ENCODE measurements at regions not wholly inside any gene's neighbourhood (a gene's known extent, or its start where the extent isn't known, plus 50 kb on each side); places are given as distances from the start of the nearest gene placed in this dataset.

DNA sequence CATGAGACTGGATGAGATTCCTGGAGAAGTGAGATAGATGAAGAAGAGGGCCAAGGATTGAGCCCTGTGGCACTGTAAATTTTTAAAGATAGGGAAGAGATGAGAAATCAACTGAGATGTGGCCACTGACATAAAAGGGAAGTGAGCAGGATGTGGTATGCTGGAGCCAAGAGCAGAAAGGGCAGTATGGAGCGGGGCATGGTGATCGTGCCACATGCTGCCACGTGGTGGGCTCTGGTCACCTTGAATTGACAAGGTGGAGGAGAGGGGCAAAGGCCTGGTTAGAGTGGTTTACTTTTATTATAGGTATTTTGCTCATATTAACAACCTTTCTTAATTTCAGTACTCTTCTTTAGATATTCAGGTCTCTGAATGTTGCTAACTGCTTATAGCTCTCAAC, 257.9 kb downstream of the NEDD1 start (continued):
- TF ChIP-seq, protein P1, sequence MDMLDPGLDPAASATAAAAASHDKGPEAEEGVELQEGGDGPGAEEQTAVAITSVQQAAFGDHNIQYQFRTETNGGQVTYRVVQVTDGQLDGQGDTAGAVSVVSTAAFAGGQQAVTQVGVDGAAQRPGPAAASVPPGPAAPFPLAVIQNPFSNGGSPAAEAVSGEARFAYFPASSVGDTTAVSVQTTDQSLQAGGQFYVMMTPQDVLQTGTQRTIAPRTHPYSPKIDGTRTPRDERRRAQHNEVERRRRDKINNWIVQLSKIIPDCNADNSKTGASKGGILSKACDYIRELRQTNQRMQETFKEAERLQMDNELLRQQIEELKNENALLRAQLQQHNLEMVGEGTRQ (IDR thresholded peaks at IDR 0.05; ENCODE audit: borderline replicate concordance, low read depth, low read length), result no peak
- TF ChIP-seq RAD21 (IDR thresholded peaks at IDR 0.05; ENCODE audit: low read length), result no peak

DNA sequence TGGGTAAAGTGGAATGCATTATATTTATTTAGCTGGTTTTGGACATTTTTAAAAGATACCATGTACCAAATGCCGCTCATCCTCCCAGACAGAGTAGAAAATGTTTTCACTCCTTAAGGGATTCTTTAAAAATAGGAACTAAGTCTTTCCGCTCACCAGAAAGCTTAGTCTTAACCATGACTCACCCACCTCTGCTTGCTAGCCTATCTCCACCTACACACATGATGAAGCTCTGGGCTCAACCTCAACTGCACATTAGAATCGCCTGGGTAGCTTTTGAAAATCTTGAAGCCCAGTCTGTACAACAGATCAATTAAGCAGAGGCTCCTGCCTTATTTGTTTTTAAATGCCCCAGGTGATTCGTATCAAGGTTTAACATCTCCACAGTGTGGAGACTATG, 260.5 kb downstream of the NEDD1 start:
- H3F3A ChIP-seq (replicated peaks; ENCODE audit: insufficient read depth), result no peaks in the 10 kb centered on the region
- H3K79me2 ChIP-seq (ENCODE audit: insufficient read depth), result no peaks in the 10 kb centered on the region
- H3K9me2 ChIP-seq, result no peaks in the 10 kb centered on the region
- no peaks in the 10 kb centered on the region; a peak in 1 of 4 replicates for H3K4me1 ChIP-seq (ENCODE audit: control insufficient read depth in 1 of 2, insufficient read depth in 2 of 2, low read depth in 1 of 2, low read length in 1 of 2)
- no peak for DNase-seq
- H3K9me3 ChIP-seq, result no peaks in the 10 kb centered on the region
- no peaks in the 10 kb centered on the region for H4K20me1 ChIP-seq (ENCODE audit: insufficient read depth)
- ChIA-PET POLR2A (no interaction called here), CTCF (no interaction called here)
- no peak overlapping the region for H3K4me2 ChIP-seq
- no peak overlapping the region for H3K27ac ChIP-seq (ENCODE audit: low read depth in 2 of 2, low read length in 1 of 2)
- 40% methylated on average over 4 of the region's 4 CpGs for WGBS (ENCODE audit: low lambda C conversion rate)
- no peak overlapping the region for H3K4me3 ChIP-seq (ENCODE audit: low read depth in 2 of 2, low read length in 1 of 2)
- TF ChIP-seq TCF12 (IDR thresholded peaks at IDR 0.05) (no peak), ELF1 (IDR thresholded peaks at IDR 0.05) (no peak)
- TF ChIP-seq, protein P2, sequence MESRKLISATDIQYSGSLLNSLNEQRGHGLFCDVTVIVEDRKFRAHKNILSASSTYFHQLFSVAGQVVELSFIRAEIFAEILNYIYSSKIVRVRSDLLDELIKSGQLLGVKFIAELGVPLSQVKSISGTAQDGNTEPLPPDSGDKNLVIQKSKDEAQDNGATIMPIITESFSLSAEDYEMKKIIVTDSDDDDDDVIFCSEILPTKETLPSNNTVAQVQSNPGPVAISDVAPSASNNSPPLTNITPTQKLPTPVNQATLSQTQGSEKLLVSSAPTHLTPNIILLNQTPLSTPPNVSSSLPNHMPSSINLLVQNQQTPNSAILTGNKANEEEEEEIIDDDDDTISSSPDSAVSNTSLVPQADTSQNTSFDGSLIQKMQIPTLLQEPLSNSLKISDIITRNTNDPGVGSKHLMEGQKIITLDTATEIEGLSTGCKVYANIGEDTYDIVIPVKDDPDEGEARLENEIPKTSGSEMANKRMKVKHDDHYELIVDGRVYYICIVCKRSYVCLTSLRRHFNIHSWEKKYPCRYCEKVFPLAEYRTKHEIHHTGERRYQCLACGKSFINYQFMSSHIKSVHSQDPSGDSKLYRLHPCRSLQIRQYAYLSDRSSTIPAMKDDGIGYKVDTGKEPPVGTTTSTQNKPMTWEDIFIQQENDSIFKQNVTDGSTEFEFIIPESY (IDR thresholded peaks at IDR 0.05; ENCODE audit: borderline replicate concordance, low read depth), result no peak
- H2AFZ ChIP-seq (ENCODE audit: low read depth), result no peak overlapping the region
- no peak overlapping the region for H3K9ac ChIP-seq
- no peaks in the 10 kb centered on the region for H3K27me3 ChIP-seq (ENCODE audit: insufficient read depth)
- H3K36me3 ChIP-seq (replicated peaks in 1 of 2; ENCODE audit: control insufficient read depth in 1 of 2, insufficient read depth in 2 of 2, low read length in 1 of 2), result no peaks in the 10 kb centered on the region

DNA sequence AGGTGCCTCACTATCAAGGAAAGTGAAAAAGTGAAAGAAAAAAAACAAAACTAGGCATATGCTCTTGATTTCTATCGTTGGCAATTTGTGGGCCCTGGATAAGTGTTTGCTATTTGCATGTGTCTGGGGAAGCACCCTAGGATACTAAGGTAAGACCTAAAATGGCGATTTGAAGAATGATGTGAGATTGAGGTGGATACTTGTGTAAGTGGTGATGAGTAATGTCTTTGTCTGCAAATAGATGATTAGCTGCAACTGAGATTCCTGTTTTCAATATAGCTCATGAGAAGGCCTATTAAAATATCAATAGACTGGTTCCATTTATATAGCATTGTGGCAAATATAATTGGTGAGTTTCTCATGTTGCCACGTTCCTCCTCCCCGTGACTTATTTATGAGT, 261.7 kb downstream of the NEDD1 start:
- Histone ChIP-seq H3K9me2 (no peaks in the 10 kb centered on the region), H4K20me1 (ENCODE audit: insufficient read depth) (no peaks in the 10 kb centered on the region), H3K4me2 (no peak overlapping the region), H3K9ac (no peak overlapping the region), H3K4me3 (ENCODE audit: low read depth in 2 of 2, low read length in 1 of 2) (no peak overlapping the region), H3K27ac (ENCODE audit: low read depth in 2 of 2, low read length in 1 of 2) (no peak overlapping the region), H3F3A (replicated peaks; ENCODE audit: insufficient read depth) (no peaks in the 10 kb centered on the region), H3K27me3 (ENCODE audit: insufficient read depth) (no peaks in the 10 kb centered on the region), H3K36me3 (replicated peaks in 1 of 2; ENCODE audit: control insufficient read depth in 1 of 2, insufficient read depth in 2 of 2, low read length in 1 of 2) (no peaks in the 10 kb centered on the region), H3K79me2 (ENCODE audit: insufficient read depth) (no peaks in the 10 kb centered on the region), H2AFZ (ENCODE audit: low read depth) (no peak overlapping the region), H3K9me3 (no peaks in the 10 kb centered on the region), H3K4me1 (ENCODE audit: control insufficient read depth in 1 of 2, insufficient read depth in 2 of 2, low read depth in 1 of 2, low read length in 1 of 2) (no peaks in the 10 kb centered on the region; a peak in 1 of 4 replicates)
- 27% methylated on average over 4 of the region's 4 CpGs for WGBS (ENCODE audit: low lambda C conversion rate)
- DNase-seq, result no peak
- ChIA-PET CTCF (interaction anchor here (0.9 kb wide), 1 partner anchor 235 kb away, joined by 4 read pairs; no protein-coding TSS in a partner anchor), POLR2A (no interaction called here)
- no peak for TF ChIP-seq GATA2 (CRISPR knock-in tag; IDR thresholded peaks at IDR 0.05)
- TF ChIP-seq, protein P3, sequence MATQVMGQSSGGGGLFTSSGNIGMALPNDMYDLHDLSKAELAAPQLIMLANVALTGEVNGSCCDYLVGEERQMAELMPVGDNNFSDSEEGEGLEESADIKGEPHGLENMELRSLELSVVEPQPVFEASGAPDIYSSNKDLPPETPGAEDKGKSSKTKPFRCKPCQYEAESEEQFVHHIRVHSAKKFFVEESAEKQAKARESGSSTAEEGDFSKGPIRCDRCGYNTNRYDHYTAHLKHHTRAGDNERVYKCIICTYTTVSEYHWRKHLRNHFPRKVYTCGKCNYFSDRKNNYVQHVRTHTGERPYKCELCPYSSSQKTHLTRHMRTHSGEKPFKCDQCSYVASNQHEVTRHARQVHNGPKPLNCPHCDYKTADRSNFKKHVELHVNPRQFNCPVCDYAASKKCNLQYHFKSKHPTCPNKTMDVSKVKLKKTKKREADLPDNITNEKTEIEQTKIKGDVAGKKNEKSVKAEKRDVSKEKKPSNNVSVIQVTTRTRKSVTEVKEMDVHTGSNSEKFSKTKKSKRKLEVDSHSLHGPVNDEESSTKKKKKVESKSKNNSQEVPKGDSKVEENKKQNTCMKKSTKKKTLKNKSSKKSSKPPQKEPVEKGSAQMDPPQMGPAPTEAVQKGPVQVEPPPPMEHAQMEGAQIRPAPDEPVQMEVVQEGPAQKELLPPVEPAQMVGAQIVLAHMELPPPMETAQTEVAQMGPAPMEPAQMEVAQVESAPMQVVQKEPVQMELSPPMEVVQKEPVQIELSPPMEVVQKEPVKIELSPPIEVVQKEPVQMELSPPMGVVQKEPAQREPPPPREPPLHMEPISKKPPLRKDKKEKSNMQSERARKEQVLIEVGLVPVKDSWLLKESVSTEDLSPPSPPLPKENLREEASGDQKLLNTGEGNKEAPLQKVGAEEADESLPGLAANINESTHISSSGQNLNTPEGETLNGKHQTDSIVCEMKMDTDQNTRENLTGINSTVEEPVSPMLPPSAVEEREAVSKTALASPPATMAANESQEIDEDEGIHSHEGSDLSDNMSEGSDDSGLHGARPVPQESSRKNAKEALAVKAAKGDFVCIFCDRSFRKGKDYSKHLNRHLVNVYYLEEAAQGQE (IDR thresholded peaks at IDR 0.05; ENCODE audit: low read depth, low read length), result no peak
- TF ChIP-seq TAF1 (IDR thresholded peaks at IDR 0.05; ENCODE audit: borderline replicate concordance, low read depth, low read length), result no peak
- TF ChIP-seq, protein P2 (IDR thresholded peaks at IDR 0.05; ENCODE audit: borderline replicate concordance, low read depth), result no peak
- TF ChIP-seq, protein P4, sequence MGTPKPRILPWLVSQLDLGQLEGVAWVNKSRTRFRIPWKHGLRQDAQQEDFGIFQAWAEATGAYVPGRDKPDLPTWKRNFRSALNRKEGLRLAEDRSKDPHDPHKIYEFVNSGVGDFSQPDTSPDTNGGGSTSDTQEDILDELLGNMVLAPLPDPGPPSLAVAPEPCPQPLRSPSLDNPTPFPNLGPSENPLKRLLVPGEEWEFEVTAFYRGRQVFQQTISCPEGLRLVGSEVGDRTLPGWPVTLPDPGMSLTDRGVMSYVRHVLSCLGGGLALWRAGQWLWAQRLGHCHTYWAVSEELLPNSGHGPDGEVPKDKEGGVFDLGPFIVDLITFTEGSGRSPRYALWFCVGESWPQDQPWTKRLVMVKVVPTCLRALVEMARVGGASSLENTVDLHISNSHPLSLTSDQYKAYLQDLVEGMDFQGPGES (IDR thresholded peaks at IDR 0.05; ENCODE audit: low read depth, low read length), result no peak
- TF ChIP-seq RXRA (IDR thresholded peaks at IDR 0.05; ENCODE audit: borderline replicate concordance, low read depth), result no peak
